ENCODE measurements at regions not wholly inside any gene's neighbourhood (a gene's known extent, or its start where the extent isn't known, plus 50 kb on each side); places are given as distances from the start of the nearest gene placed in this dataset.

GRCh38 chr1:8116894-8117264 lies 90.8 kb upstream of the ERRFI1 start:
- in situ Hi-C loops (cut with MboI; ENCODE audit: low sequenced_read_pairs, unreplicated experiment) = no loop called here
- DNase-seq (ENCODE audit: low spot score) = no peak
- TF ChIP-seq CTCF (IDR thresholded peaks at IDR 0.05; ENCODE audit: borderline replicate concordance, control extremely low read depth, extremely low read depth, insufficient read depth, missing control alignments) = no peak

GRCh38 chr1:8115769-8116167 lies 89.7 kb upstream of the ERRFI1 start:
- TF ChIP-seq CTCF (IDR thresholded peaks at IDR 0.05; ENCODE audit: borderline replicate concordance, control extremely low read depth, extremely low read depth, insufficient read depth, missing control alignments) = no peak
- DNase-seq (ENCODE audit: low spot score) = no peak
- in situ Hi-C loops (cut with MboI; ENCODE audit: low sequenced_read_pairs, unreplicated experiment) = no loop called here

GRCh38 chr1:8115031-8115768 lies 89.1 kb upstream of the ERRFI1 start:
- TF ChIP-seq CTCF (IDR thresholded peaks at IDR 0.05; ENCODE audit: borderline replicate concordance, control extremely low read depth, extremely low read depth, insufficient read depth, missing control alignments) = no peak
- DNase-seq (ENCODE audit: low spot score) = no peak
- in situ Hi-C loops (cut with MboI; ENCODE audit: low sequenced_read_pairs, unreplicated experiment) = no loop called here

GRCh38 chr1:8113262-8114220 lies 87.4 kb upstream of the ERRFI1 start:
- DNase-seq (ENCODE audit: low spot score) = no peak
- no peak for TF ChIP-seq CTCF (IDR thresholded peaks at IDR 0.05; ENCODE audit: borderline replicate concordance, control extremely low read depth, extremely low read depth, insufficient read depth, missing control alignments)
- in situ Hi-C loops (cut with MboI; ENCODE audit: low sequenced_read_pairs, unreplicated experiment) = no loop called here

- DNase-seq (ENCODE audit: low spot score) = no peak
- no peak for TF ChIP-seq CTCF (IDR thresholded peaks at IDR 0.05; ENCODE audit: borderline replicate concordance, control extremely low read depth, extremely low read depth, insufficient read depth, missing control alignments)
- in situ Hi-C loops (cut with MboI; ENCODE audit: low sequenced_read_pairs, unreplicated experiment) = no loop called here
These were observed 86.6 kb upstream of the ERRFI1 start for GRCh38 chr1:8112611-8113261.

GRCh38 chr1:8111560-8111959 lies 85.5 kb upstream of the ERRFI1 start:
- in situ Hi-C loops (cut with MboI; ENCODE audit: low sequenced_read_pairs, unreplicated experiment) = no loop called here
- DNase-seq (ENCODE audit: low spot score) = no peak
- TF ChIP-seq CTCF (IDR thresholded peaks at IDR 0.05; ENCODE audit: borderline replicate concordance, control extremely low read depth, extremely low read depth, insufficient read depth, missing control alignments) = no peak
